ENCODE measurements at regions not wholly inside any gene's neighbourhood (a gene's known extent, or its start where the extent isn't known, plus 50 kb on each side); places are given as distances from the start of the nearest gene placed in this dataset.
"Not testable (repeated sequence)": the region's sequence is repeated elsewhere in the genome, so short reads cannot be mapped to it uniquely, and the experiment has no call there.

DNA sequence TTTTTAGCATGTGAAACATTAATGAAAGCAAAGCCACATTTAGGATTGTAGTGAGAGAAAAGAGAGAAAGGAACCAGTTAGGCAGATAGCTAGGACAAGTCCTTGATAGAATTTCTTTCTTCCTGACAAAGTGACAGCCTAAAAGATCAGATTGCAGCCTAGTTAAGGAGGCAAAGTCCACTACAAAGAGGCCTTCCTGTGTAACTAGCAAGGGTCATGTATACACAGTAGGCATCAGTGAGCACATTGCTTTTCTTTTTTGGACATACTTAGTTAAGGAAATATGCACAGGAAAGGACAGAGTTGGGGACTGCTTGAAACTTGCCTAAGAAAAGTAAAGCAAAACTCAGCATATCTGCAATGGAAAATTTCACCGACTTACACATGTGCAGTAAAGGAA is 1577.5 kb downstream of the NLGN4Y start:
- Histone ChIP-seq H2BK12ac (ENCODE audit: low read length) (no peak overlapping the region), H2BK5ac (ENCODE audit: low read depth, low read length, poor library complexity) (no peak overlapping the region), H3K4ac (ENCODE audit: low read depth, low read length) (no peak overlapping the region), H3K18ac (ENCODE audit: low read length) (no peak overlapping the region), H3K9ac (ENCODE audit: low read length) (no peak overlapping the region), H3K9me3 (ENCODE audit: insufficient read depth, low read depth, low read length) (no peaks in the 10 kb centered on the region), H2AK5ac (ENCODE audit: low read length) (no peak overlapping the region), H3K4me1 (ENCODE audit: control insufficient read depth in 1 of 2, insufficient read depth in 2 of 2, low read length in 2 of 2) (no peaks in the 10 kb centered on the region), H4K8ac (ENCODE audit: low read depth, low read length) (no peak overlapping the region), H3K36me3 (ENCODE audit: control insufficient read depth in 1 of 2, insufficient read depth in 2 of 2, low read length in 2 of 2) (peaks cover 0 to 2% of the 10 kb centered on the region in 2 experiments), H3K14ac (ENCODE audit: low read length) (no peak overlapping the region), H4K91ac (ENCODE audit: low read depth, low read length) (no peak overlapping the region), H3K4me2 (ENCODE audit: low read length) (no peak overlapping the region), H3K79me1 (ENCODE audit: low read length) (no peaks in the 10 kb centered on the region), H3K79me2 (ENCODE audit: control insufficient read depth, insufficient read depth, low read length, poor library complexity) (no peaks in the 10 kb centered on the region), H3K4me3 (ENCODE audit: low read depth, low read length) (no peak overlapping the region), H3K27ac (ENCODE audit: low read depth, low read length) (no peak overlapping the region), H2BK120ac (ENCODE audit: insufficient read depth, low read length, poor library complexity) (no peak overlapping the region), H3K23ac (ENCODE audit: low read length) (no peak overlapping the region), H3K27me3 (ENCODE audit: insufficient read depth, low read length) (no peaks in the 10 kb centered on the region), H4K12ac (ENCODE audit: low read depth, low read length) (no peak overlapping the region), H2AFZ (ENCODE audit: insufficient read depth, low read length, poor library complexity) (no peak overlapping the region)
- no CpG with 5 or more reads among the region's 1 CpG for WGBS (ENCODE audit: extremely low coverage, insufficient coverage, insufficient read length)
- no peak for DNase-seq

DNA sequence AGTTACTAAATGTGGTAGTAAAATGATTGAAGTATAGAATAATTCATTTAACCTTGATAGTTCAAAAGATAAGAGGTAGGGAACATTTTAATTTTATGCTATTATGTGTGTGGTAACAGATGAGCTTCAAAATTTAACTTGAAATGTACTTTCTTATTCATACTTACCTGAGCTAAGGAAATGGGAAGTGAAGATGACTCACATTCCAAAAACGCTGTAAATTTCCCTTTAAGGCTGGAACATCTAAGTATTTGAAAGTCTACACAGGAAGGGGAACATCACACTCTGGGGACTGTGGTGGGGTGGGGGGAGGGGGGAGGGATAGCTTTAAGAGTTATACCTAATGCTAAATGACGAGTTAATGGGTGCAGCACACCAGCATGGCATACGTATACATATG is 1582.3 kb downstream of the NLGN4Y start:
- Histone ChIP-seq H3K23ac (ENCODE audit: low read length) (no peak overlapping the region), H4K12ac (ENCODE audit: low read depth, low read length) (no peak overlapping the region), H2BK12ac (ENCODE audit: low read length) (no peak overlapping the region), H3K27me3 (ENCODE audit: insufficient read depth, low read length) (no peaks in the 10 kb centered on the region), H3K27ac (ENCODE audit: low read depth, low read length) (no peak overlapping the region), H3K4me1 (ENCODE audit: control insufficient read depth in 1 of 2, insufficient read depth in 2 of 2, low read length in 2 of 2) (no peaks in the 10 kb centered on the region), H3K79me2 (ENCODE audit: control insufficient read depth, insufficient read depth, low read length, poor library complexity) (no peaks in the 10 kb centered on the region), H3K9ac (ENCODE audit: low read length) (no peak overlapping the region), H2AK5ac (ENCODE audit: low read length) (no peak overlapping the region), H2BK5ac (ENCODE audit: low read depth, low read length, poor library complexity) (no peak overlapping the region), H2AFZ (ENCODE audit: insufficient read depth, low read length, poor library complexity) (no peak overlapping the region), H3K36me3 (ENCODE audit: control insufficient read depth in 1 of 2, insufficient read depth in 2 of 2, low read length in 2 of 2) (peaks cover 0 to 2% of the 10 kb centered on the region in 2 experiments), H4K8ac (ENCODE audit: low read depth, low read length) (no peak overlapping the region), H3K14ac (ENCODE audit: low read length) (no peak overlapping the region), H3K18ac (ENCODE audit: low read length) (no peak overlapping the region), H3K4me3 (ENCODE audit: low read depth, low read length) (no peak overlapping the region), H3K4ac (ENCODE audit: low read depth, low read length) (no peak overlapping the region), H3K4me2 (ENCODE audit: low read length) (no peak overlapping the region), H2BK120ac (ENCODE audit: insufficient read depth, low read length, poor library complexity) (no peak overlapping the region), H3K9me3 (ENCODE audit: insufficient read depth, low read depth, low read length) (no peaks in the 10 kb centered on the region), H3K79me1 (ENCODE audit: low read length) (no peaks in the 10 kb centered on the region), H4K91ac (ENCODE audit: low read depth, low read length) (no peak overlapping the region)
- DNase-seq = no peak
- no CpG with 5 or more reads among the region's 3 CpGs for WGBS (ENCODE audit: extremely low coverage, insufficient coverage, insufficient read length)

DNA sequence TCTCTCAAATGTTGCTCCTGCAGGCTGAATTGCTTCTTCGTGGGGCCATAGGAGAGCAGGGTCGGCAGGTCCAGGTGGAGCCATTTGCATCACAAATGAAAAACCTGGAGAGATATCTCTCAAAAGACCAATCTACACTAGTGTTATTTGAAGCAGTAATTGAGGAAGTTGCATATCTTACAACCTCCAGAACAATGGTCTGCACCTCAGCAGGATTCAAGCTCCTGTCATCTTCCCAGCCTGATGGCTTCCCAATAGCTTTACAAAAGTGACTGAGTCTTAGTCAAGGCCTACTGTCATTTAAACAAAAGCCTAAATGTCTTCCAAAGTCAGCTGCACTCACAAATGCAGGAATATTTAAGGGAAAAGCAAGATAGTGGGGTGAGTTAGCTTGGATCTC is 1584.5 kb downstream of the NLGN4Y start:
- H3K27ac ChIP-seq (ENCODE audit: low read depth, low read length) = no peak overlapping the region
- no peaks in the 10 kb centered on the region for H3K27me3 ChIP-seq (ENCODE audit: insufficient read depth, low read length)
- H4K91ac ChIP-seq (ENCODE audit: low read depth, low read length) = no peak overlapping the region
- H3K79me1 ChIP-seq (ENCODE audit: low read length) = no peaks in the 10 kb centered on the region
- no peak overlapping the region for H2BK12ac ChIP-seq (ENCODE audit: low read length)
- H3K9me3 ChIP-seq (ENCODE audit: insufficient read depth, low read depth, low read length) = no peaks in the 10 kb centered on the region
- H2AFZ ChIP-seq (ENCODE audit: insufficient read depth, low read length, poor library complexity) = no peak overlapping the region
- no peak overlapping the region for H3K14ac ChIP-seq (ENCODE audit: low read length)
- no peak overlapping the region for H2BK120ac ChIP-seq (ENCODE audit: insufficient read depth, low read length, poor library complexity)
- H3K18ac ChIP-seq (ENCODE audit: low read length) = no peak overlapping the region
- H3K4me2 ChIP-seq (ENCODE audit: low read length) = no peak overlapping the region
- H3K4me3 ChIP-seq (ENCODE audit: low read depth, low read length) = no peak overlapping the region
- H3K23ac ChIP-seq (ENCODE audit: low read length) = no peak overlapping the region
- H3K4me1 ChIP-seq (ENCODE audit: control insufficient read depth in 1 of 2, insufficient read depth in 2 of 2, low read length in 2 of 2) = no peaks in the 10 kb centered on the region
- peaks cover 0 to 2% of the 10 kb centered on the region in 2 experiments for H3K36me3 ChIP-seq (ENCODE audit: control insufficient read depth in 1 of 2, insufficient read depth in 2 of 2, low read length in 2 of 2)
- H3K4ac ChIP-seq (ENCODE audit: low read depth, low read length) = no peak overlapping the region
- H3K79me2 ChIP-seq (ENCODE audit: control insufficient read depth, insufficient read depth, low read length, poor library complexity) = no peaks in the 10 kb centered on the region
- no peak for DNase-seq
- no peak overlapping the region for H2BK5ac ChIP-seq (ENCODE audit: low read depth, low read length, poor library complexity)
- no CpG with 5 or more reads among the region's 2 CpGs for WGBS (ENCODE audit: extremely low coverage, insufficient coverage, insufficient read length)
- H4K8ac ChIP-seq (ENCODE audit: low read depth, low read length) = no peak overlapping the region
- no peak overlapping the region for H2AK5ac ChIP-seq (ENCODE audit: low read length)
- no peak overlapping the region for H3K9ac ChIP-seq (ENCODE audit: low read length)
- no peak overlapping the region for H4K12ac ChIP-seq (ENCODE audit: low read depth, low read length)

DNA sequence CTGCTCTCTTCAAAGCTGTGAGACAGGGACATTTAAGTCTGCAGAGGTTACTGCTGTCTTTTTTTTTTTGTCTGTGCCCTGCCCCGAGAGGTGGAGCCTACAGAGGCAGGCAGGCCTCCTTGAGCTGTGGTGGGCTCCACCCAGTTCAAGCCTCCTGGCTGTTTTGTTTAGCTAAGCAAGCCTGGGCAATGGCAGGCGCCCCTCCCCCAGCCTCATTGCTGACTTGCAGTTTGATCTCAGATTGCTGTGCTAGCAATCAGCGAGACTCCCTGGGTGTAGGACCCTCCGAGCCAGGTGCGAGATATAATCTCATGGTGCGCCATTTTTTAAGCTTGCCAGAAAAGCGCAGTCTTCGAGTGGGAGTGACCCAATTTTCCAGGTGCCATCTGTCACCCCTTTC is 1595.8 kb downstream of the NLGN4Y start:
- not testable (repeated sequence) for H3K79me1 ChIP-seq (ENCODE audit: low read length); H3K79me2 ChIP-seq (ENCODE audit: control insufficient read depth, insufficient read depth, low read length, poor library complexity); H3K9me3 ChIP-seq (ENCODE audit: insufficient read depth, low read depth, low read length); H3K36me3 ChIP-seq (ENCODE audit: control insufficient read depth in 1 of 2, insufficient read depth in 2 of 2, low read length in 2 of 2); H2BK5ac ChIP-seq (ENCODE audit: low read depth, low read length, poor library complexity); H3K4ac ChIP-seq (ENCODE audit: low read depth, low read length); H2BK12ac ChIP-seq (ENCODE audit: low read length); H4K91ac ChIP-seq (ENCODE audit: low read depth, low read length); H3K27me3 ChIP-seq (ENCODE audit: insufficient read depth, low read length); H3K14ac ChIP-seq (ENCODE audit: low read length); H3K27ac ChIP-seq (ENCODE audit: low read depth, low read length); H3K4me3 ChIP-seq (ENCODE audit: low read depth, low read length); H4K8ac ChIP-seq (ENCODE audit: low read depth, low read length); H3K4me1 ChIP-seq (ENCODE audit: control insufficient read depth in 1 of 2, insufficient read depth in 2 of 2, low read length in 2 of 2); H3K9ac ChIP-seq (ENCODE audit: low read length); H2BK120ac ChIP-seq (ENCODE audit: insufficient read depth, low read length, poor library complexity); H2AK5ac ChIP-seq (ENCODE audit: low read length); DNase-seq; H3K23ac ChIP-seq (ENCODE audit: low read length); H4K12ac ChIP-seq (ENCODE audit: low read depth, low read length); H3K18ac ChIP-seq (ENCODE audit: low read length); H2AFZ ChIP-seq (ENCODE audit: insufficient read depth, low read length, poor library complexity); H3K4me2 ChIP-seq (ENCODE audit: low read length)
- WGBS (ENCODE audit: extremely low coverage, insufficient coverage, insufficient read length) = no CpG with 5 or more reads among the region's 8 CpGs
